ENCODE measurements at regions not wholly inside any gene's neighbourhood (a gene's known extent, or its start where the extent isn't known, plus 50 kb on each side); places are given as distances from the start of the nearest gene placed in this dataset.

GRCh38 chr11:69931060-69931910, 112.1 kb upstream of the FGF3 start:
- DNase-seq (ENCODE audit: low read depth), result no peak

- DNase-seq (ENCODE audit: low read depth), result no peak
Observed at GRCh38 chr11:69931994-69932910, 113.0 kb upstream of the FGF3 start.

- DNase-seq (ENCODE audit: low read depth), result no peak
Observed at GRCh38 chr11:69934861-69935494, 115.8 kb upstream of the FGF3 start.

GRCh38 chr11:69935941-69936505, 116.8 kb upstream of the FGF3 start:
- DNase-seq (ENCODE audit: low read depth), result no peak

GRCh38 chr11:69936771-69937170, 117.6 kb upstream of the FGF3 start:
- DNase-seq (ENCODE audit: low read depth), result no peak

- DNase-seq (ENCODE audit: low read depth), result no peak
Observed at GRCh38 chr11:69938206-69938605, 119.0 kb upstream of the FGF3 start.

- peak; percentile 19 for DNase-seq (ENCODE audit: low read depth)
Observed at GRCh38 chr11:69939551-69940245, 120.5 kb upstream of the FGF3 start.

GRCh38 chr11:69940246-69940610, 121.0 kb upstream of the FGF3 start:
- DNase-seq (ENCODE audit: low read depth), result no peak

- DNase-seq (ENCODE audit: low read depth), result no peak
Observed at GRCh38 chr11:69941546-69942332, 122.5 kb upstream of the FGF3 start.

GRCh38 chr11:69942333-69942820, 123.2 kb upstream of the FGF3 start:
- DNase-seq (ENCODE audit: low read depth), result no peak

GRCh38 chr11:69943066-69943465, 123.8 kb upstream of the FGF3 start:
- DNase-seq (ENCODE audit: low read depth), result no peak

- no peak for DNase-seq (ENCODE audit: low read depth)
Observed at GRCh38 chr11:69943506-69943905, 124.3 kb upstream of the FGF3 start.

GRCh38 chr11:69944146-69944795, 125.1 kb upstream of the FGF3 start:
- no peak for DNase-seq (ENCODE audit: low read depth)

- DNase-seq (ENCODE audit: low read depth), result no peak
Observed at GRCh38 chr11:69945157-69945556, 125.9 kb upstream of the FGF3 start.

- no peak for DNase-seq (ENCODE audit: low read depth)
Observed at GRCh38 chr11:69947059-69947792, 128.0 kb upstream of the FGF3 start.

- DNase-seq (ENCODE audit: low read depth), result no peak
Observed at GRCh38 chr11:69947793-69948255, 128.6 kb upstream of the FGF3 start.

- DNase-seq (ENCODE audit: low read depth), result no peak
Observed at GRCh38 chr11:69948256-69949141, 129.3 kb upstream of the FGF3 start.

- peak; percentile 63 for DNase-seq (ENCODE audit: low read depth)
Observed at GRCh38 chr11:69949327-69949726, 128.8 kb upstream of the ANO1 start.

Data from stromal cell of bone marrow (primary cell).